ENCODE measurements at regions not wholly inside any gene's neighbourhood (a gene's known extent, or its start where the extent isn't known, plus 50 kb on each side); places are given as distances from the start of the nearest gene placed in this dataset.
A peak's percentile ranks its signal among the peaks of the same experiment; 100 is the strongest.

- intact Hi-C loops (cut with DNase I), result no loop called here
- Histone ChIP-seq H3K36me3 (no peaks in the 10 kb centered on the region), H3K4me1 (peaks cover 5 to 28% (median 23%) of the 10 kb centered on the region in 3 donors), H3K27me3 (no peaks in the 10 kb centered on the region), H3K4me3 (peak overlapping the region in 1 of 4 donors; percentile 37), H3K27ac (peak overlapping the region in 3 of 4 donors; percentile 57 to 92 (median 61)), H3K9me3 (no peaks in the 10 kb centered on the region)
- TF ChIP-seq POLR2A (IDR thresholded peaks at IDR 0.05) (no peak), CTCF (IDR thresholded peaks at IDR 0.05) (no peak)
- no peak for DNase-seq
These were observed 73.2 kb upstream of the MDM1 start for GRCh38 chr12:68405343-68405781.

GRCh38 chr12:68406134-68406576, 74.0 kb upstream of the MDM1 start:
- Histone ChIP-seq H3K4me1 (peaks cover 5 to 25% (median 23%) of the 10 kb centered on the region in 3 donors), H3K9me3 (no peaks in the 10 kb centered on the region), H3K27me3 (no peaks in the 10 kb centered on the region), H3K4me3 (peak overlapping the region in 1 of 4 donors; percentile 37), H3K27ac (peak overlapping the region in 3 of 4 donors; percentile 57 to 92 (median 61)), H3K36me3 (no peaks in the 10 kb centered on the region)
- intact Hi-C loops (cut with DNase I), result no loop called here
- peak; percentile 26 for DNase-seq
- TF ChIP-seq CTCF (IDR thresholded peaks at IDR 0.05) (peak in 5 of 6 experiments; percentile 9 to 40 (median 34)), POLR2A (IDR thresholded peaks at IDR 0.05) (no peak)
- 3 to 11% methylated on average over 5 of the region's 5 CpGs for WGBS, 2 donors

GRCh38 chr12:68406911-68407310, 74.7 kb upstream of the MDM1 start:
- Histone ChIP-seq H3K27ac (peak overlapping the region in 1 of 4 donors; percentile 61), H3K36me3 (no peaks in the 10 kb centered on the region), H3K4me1 (peaks cover 5 to 25% (median 23%) of the 10 kb centered on the region in 3 donors), H3K9me3 (no peaks in the 10 kb centered on the region), H3K4me3 (no peak overlapping the region), H3K27me3 (no peaks in the 10 kb centered on the region)
- 66 to 69% methylated on average over 4 of the region's 4 CpGs for WGBS, 2 donors
- intact Hi-C loops (cut with DNase I), result no loop called here
- no peak for DNase-seq
- TF ChIP-seq POLR2A (IDR thresholded peaks at IDR 0.05) (no peak), CTCF (IDR thresholded peaks at IDR 0.05) (no peak)

- Histone ChIP-seq H3K9me3 (no peaks in the 10 kb centered on the region), H3K4me1 (peaks cover 5 to 19% (median 19%) of the 10 kb centered on the region in 3 donors), H3K4me3 (no peak overlapping the region), H3K27ac (no peak overlapping the region), H3K27me3 (no peaks in the 10 kb centered on the region), H3K36me3 (no peaks in the 10 kb centered on the region)
- intact Hi-C loops (cut with DNase I), result no loop called here
- DNase-seq, result no peak
- TF ChIP-seq POLR2A (IDR thresholded peaks at IDR 0.05), result no peak
- no peak for TF ChIP-seq CTCF (IDR thresholded peaks at IDR 0.05)
- 86 to 91% methylated on average over 11 of the region's 11 CpGs for WGBS, 2 donors
These were observed 78.0 kb upstream of the MDM1 start for GRCh38 chr12:68410018-68410660.

GRCh38 chr12:68411371-68411770, 79.2 kb upstream of the MDM1 start:
- DNase-seq, result no peak
- no peak overlapping the region for H3K27ac ChIP-seq
- H3K4me1 ChIP-seq, result peaks cover 0 to 11% (median 11%) of the 10 kb centered on the region in 3 donors
- no peaks in the 10 kb centered on the region for H3K27me3 ChIP-seq
- no peaks in the 10 kb centered on the region for H3K9me3 ChIP-seq
- no peak for TF ChIP-seq POLR2A (IDR thresholded peaks at IDR 0.05)
- TF ChIP-seq CTCF (IDR thresholded peaks at IDR 0.05), result no peak
- 81% methylated on average over 7 to 8 of the region's 9 CpGs for WGBS, 2 donors
- H3K4me3 ChIP-seq, result no peak overlapping the region
- intact Hi-C loops (cut with DNase I), result no loop called here
- H3K36me3 ChIP-seq, result no peaks in the 10 kb centered on the region
